HG03135 (cell line): ENCODE measurements at regions not wholly inside any gene's neighbourhood (a gene's known extent, or its start where the extent isn't known, plus 50 kb on each side); places are given as distances from the start of the nearest gene placed in this dataset.

Source experiments
- ATAC-seq: cut with Tn5 transposase; IDR thresholded peaks from one replicate; pipeline ENCODE4 v1.9.1; 2021; ENCODE audit warnings: mild to moderate bottlenecking, moderate library complexity; ENCODE audit not compliant: unreplicated experiment

GRCh38 chr9:12060811-12061210, 632.4 kb upstream of the TYRP1 start:
- ATAC-seq, result no peak

GRCh38 chr9:12065050-12065449, 628.1 kb upstream of the TYRP1 start:
- ATAC-seq, result no peak

- no peak for ATAC-seq
Observed at GRCh38 chr9:12065686-12066085, 627.5 kb upstream of the TYRP1 start.

GRCh38 chr9:12066455-12067035, 626.6 kb upstream of the TYRP1 start:
- no peak for ATAC-seq

GRCh38 chr9:12069366-12069765, 623.8 kb upstream of the TYRP1 start:
- no peak for ATAC-seq

- no peak for ATAC-seq
Observed at GRCh38 chr9:12085399-12085798, 607.8 kb upstream of the TYRP1 start.

- ATAC-seq, result no peak
Observed at GRCh38 chr9:12091865-12092527, 601.2 kb upstream of the TYRP1 start.

GRCh38 chr9:12094046-12094445, 599.1 kb upstream of the TYRP1 start:
- no peak for ATAC-seq

GRCh38 chr9:12095931-12096330, 597.3 kb upstream of the TYRP1 start:
- no peak for ATAC-seq

- ATAC-seq, result no peak
Observed at GRCh38 chr9:12133416-12133815, 559.8 kb upstream of the TYRP1 start.

- ATAC-seq, result no peak
Observed at GRCh38 chr9:12141422-12141821, 551.8 kb upstream of the TYRP1 start.

- no peak for ATAC-seq
Observed at GRCh38 chr9:12155401-12156134, 537.6 kb upstream of the TYRP1 start.

GRCh38 chr9:12162181-12162815, 530.9 kb upstream of the TYRP1 start:
- no peak for ATAC-seq

GRCh38 chr9:12163723-12164458, 529.3 kb upstream of the TYRP1 start:
- no peak for ATAC-seq

- no peak for ATAC-seq
Observed at GRCh38 chr9:12166518-12166917, 526.7 kb upstream of the TYRP1 start.

GRCh38 chr9:12170456-12170855, 522.7 kb upstream of the TYRP1 start:
- ATAC-seq, result no peak

GRCh38 chr9:12178634-12179033, 514.6 kb upstream of the TYRP1 start:
- ATAC-seq, result no peak

- ATAC-seq, result no peak
Observed at GRCh38 chr9:12182806-12183205, 510.4 kb upstream of the TYRP1 start.

GRCh38 chr9:12183321-12183720, 509.9 kb upstream of the TYRP1 start:
- no peak for ATAC-seq

- ATAC-seq, result no peak
Observed at GRCh38 chr9:12185856-12186255, 507.3 kb upstream of the TYRP1 start.

- ATAC-seq, result no peak
Observed at GRCh38 chr9:12191630-12192029, 501.6 kb upstream of the TYRP1 start.
